Mucosa of gallbladder (tissue), 1 donor: ENCODE measurements at regions not wholly inside any gene's neighbourhood (a gene's known extent, or its start where the extent isn't known, plus 50 kb on each side); places are given as distances from the start of the nearest gene placed in this dataset.

Source experiments
- DNase-seq: peaks from one replicate; pipeline ENCODE4 v3.0.0-alpha.2; 2020; ENCODE audit warnings: low spot score
- donor health status: DM: no; HTN: no; CAD: no.

DNA sequence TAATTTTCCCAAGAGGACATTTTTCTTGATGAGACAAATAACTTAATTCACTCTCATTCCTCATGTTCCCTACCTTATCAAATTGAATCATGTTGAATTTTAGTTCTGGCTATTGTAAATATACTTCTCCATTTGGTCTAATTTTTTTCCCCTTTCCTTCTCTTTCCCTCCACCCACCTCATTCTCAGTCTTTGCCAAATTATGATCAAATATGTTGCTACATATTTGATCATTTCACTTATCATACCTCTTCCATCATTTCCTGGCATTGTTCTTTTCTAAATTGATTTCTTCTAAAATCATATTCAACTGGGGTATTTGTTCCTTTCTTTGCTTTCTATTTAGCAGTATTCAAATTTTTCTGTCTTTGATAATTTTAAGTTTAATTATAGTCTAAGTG is 52.3 kb downstream of the HDGFL1 start:
- DNase-seq: no peak

GRCh38 chr6:22622351-22622750 is 53.0 kb downstream of the HDGFL1 start:
- DNase-seq: no peak

- no peak for DNase-seq
These were observed 53.4 kb downstream of the HDGFL1 start for GRCh38 chr6:22622813-22623212.

DNA sequence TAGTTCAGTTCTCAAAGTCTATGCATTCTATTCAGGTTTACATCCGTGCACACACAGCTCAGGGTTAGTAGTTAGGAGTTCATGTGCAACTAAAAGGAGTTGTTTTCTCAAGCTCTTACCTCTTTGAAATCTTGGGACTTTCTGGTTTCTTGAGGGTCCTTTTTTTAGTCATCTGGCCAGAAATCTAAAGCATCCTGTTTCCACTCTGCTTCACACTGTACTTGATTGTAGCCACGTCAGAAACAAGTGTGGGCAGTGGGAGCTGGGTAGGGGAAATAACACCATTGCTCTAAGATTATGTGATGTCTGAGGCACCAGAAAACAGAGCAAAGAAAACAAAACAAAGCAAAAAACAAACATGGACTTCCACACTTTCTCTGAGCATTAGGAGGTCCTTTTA is 58.3 kb downstream of the HDGFL1 start:
- no peak for DNase-seq

DNA sequence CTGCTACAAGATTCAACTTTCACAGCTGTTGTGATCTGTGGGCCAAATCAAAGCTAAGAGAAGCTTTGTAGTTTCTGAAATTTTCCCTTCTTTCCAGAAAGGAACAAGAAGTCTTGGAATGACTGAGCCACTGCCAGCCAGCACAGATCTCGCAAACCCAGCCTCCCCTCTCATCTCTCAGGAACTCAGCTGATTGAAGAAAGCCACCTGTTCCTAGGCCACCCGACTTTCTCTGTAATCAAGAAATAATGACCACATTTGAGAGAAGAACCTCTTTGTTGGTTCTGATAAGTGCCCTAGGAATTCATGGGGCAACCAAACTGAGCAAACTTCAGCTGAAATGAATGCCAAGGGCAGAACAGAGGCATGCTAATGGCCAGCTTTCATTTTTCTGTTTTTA is 61.7 kb downstream of the HDGFL1 start:
- no peak for DNase-seq

DNA sequence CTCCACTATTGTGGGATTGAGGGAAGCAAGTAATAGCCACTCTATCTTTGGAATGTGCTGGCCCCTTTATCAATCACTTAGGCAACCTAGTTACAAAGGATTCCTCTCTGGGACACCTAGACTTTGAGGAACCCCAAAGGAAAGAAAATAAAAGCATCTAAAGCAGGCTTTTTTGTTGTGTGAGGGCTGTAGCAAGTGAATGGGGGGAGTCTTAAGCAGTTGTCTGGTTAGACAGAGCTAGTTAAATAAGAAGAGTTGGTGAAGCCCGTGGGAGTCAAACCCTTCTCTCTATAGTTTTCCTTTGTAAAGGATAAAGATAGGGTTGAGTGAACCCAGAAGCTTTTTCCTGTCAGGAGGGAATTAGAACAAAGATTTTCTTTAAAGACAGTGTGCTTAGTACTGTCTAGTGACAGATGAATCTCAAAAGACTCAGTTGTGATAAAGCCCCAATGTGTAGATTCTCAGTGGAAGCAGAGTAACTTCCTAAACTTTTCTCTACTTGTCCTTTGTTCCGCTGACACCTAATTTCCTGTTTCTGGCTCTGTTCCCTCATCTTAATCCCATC is 63.3 kb downstream of the HDGFL1 start:
- no peak for DNase-seq

GRCh38 chr6:22636452-22636851 is 67.1 kb downstream of the HDGFL1 start:
- DNase-seq: no peak

GRCh38 chr6:22637782-22638181 is 68.4 kb downstream of the HDGFL1 start:
- no peak for DNase-seq

DNA sequence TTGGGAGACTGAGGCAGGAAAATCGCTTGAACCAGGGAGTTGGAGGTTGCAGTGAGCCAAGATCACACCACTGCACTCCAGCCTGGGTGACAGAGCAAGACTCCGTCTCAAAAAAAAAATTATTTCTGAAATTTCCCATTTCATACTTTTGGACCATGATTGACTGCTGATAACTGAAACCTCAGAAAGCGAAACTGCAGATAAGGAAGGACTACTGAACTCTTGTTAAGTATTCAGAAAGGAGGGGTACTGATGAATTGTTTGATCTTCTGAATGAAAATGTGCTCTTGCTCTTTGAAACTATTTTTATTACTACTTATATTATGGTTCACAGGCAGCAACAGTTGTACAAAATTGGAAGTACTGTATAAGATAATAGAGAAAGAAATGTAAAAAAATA is 69.0 kb downstream of the HDGFL1 start:
- DNase-seq: no peak

DNA sequence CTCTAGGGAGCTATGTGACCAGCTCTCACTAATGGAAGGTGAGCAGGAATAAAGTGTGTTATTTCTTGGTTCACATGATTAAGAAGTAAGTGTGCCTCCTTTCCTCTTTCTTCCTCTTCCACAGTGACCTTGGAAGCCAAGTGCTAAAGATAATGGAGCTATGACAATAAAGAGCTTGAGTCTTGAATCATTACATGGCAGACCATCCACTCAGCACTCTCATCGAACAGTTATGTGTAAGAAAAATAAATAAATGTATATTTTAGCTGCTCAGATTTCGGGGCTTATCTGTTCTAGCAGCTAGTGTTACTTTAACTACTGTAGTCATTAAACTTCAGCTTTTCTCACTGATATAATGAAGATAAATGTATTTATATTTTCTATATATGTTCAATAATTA is 72.9 kb downstream of the HDGFL1 start:
- no peak for DNase-seq

DNA sequence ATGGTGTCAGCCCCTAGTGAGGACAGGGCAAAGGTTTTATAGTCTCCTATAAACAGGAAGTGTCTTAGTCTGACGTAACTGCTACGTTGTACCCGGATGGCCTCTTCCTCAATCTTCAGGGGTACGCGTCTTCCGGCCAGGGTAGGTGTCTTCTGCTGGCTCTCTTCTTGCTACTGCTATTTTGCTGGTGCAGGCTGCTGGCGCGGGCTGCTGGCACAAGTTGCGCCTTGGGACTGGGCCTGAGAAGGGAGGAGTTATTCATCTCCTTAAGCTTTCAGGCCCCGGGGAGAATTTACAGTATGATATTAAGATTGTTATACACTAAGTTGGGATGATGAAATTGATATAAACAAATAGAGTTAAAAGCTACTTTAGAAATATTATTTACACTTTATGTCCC is 74.4 kb downstream of the HDGFL1 start:
- no peak for DNase-seq

- DNase-seq: no peak
These were observed 78.4 kb downstream of the HDGFL1 start for GRCh38 chr6:22647719-22648118.

GRCh38 chr6:22651731-22652130 is 82.4 kb downstream of the HDGFL1 start:
- DNase-seq: no peak

DNA sequence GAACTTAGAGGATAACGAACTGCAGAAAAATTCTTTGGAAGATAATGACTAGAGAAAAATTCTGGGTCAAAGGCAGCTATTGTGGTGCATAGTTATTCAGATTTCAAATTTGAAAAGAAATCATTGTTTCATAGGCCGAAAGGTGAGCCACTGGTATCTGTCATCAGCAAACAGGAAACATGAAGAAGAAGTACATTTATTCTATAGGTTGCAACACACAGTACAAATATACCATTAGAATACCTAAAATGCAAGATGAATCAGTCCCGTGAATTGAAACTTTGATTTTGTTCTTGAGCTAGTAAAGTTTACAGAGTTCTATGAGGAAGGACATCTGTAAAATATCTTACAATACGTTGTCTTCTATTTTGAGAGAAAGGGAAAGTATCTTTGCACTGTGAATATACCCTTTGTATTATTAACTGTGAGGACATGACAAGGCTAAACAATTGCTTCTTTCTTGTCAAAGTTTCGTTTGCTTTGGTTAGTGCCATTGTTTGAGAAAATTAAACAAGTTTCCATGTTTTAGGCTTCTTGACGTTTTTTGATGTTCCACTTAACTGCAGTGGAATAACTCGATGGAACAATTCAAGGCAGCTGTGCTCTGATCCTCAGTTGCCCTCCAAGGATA is 84.7 kb downstream of the HDGFL1 start:
- DNase-seq: no peak

GRCh38 chr6:22656706-22657351 is 87.5 kb downstream of the HDGFL1 start:
- no peak for DNase-seq

DNA sequence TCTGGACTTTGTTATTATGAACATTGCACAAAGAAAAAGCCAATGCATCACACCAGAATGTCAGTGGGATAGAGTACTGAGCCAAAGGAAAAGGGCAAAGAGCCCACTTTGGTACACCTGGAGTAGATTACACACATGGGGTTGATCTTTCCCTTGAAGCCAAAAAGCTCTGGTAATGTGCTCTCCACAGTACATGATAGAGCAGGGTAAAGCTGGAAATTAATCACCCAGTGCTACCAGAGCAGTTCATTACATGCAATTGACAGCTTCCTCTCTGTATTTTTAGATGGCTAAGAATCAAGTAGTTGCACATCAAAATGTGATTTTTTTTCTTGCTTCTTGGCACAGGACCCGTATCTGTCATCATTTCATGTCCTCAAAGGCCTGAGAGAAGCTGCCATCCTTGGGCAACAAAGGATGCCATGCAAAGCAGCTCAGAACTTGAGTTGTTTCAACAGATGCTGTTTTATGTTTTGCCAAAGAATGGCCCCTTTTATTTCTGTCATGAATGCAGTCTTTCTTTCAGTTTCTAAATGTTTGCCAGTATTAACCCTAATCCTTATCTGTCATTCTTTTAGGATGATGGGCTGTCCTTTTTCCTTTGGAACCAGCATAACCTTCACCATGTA is 88.1 kb downstream of the HDGFL1 start:
- DNase-seq: no peak

DNA sequence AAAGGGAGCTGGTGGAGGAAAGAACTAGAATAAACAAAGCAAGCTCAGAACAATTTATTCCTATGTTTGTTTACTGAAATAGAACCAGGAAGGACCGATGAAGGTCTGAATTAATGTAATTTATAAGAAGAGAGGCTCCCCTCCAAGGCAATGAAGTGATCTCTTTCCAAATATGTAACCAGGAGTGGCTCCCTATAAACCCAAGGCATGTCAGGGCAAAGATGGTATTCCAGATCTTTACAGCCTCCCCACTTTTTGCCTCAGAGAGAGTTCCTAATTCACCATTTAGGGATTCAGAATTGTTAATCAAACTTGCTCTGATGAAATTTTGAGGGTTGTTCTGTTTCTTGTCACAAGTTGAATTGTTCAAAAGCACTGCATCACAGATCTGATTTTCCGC is 88.8 kb downstream of the HDGFL1 start:
- no peak for DNase-seq

DNA sequence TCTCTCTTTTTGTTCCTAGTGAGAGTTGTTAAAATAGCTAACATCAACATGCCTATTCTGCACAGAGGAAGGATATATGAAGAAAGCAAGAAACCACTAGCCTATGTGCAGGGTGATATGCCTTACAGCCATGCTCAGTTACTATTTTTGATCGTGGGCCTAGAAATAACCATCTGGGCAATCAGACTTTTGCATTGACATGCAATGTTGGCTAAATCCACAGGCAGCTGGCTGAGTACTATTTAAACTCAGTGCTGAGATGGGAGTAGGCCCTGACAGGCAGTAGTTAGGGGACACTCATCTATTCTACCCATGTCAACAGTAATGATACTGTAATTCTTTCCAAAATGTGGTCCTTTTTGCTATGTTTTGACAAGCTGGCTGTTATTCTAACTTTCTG is 89.6 kb downstream of the HDGFL1 start:
- DNase-seq: no peak

DNA sequence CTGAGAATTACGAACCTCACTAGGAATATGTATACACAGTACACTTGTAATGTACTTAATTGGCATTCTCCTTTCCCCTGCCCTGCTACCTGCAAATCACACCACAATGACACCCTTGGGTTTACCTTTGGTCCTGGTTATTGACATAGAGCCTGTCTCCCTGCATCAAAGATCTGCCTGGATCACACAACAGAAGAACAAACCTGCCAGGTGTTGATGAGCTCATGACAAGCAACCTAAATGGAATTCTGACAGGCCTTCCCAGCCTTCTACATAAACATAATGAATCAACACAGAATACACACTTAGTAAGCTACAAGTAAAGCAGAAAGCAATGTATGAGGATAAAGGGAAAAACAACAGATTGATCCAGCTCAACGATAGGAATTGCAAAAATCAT is 95.6 kb downstream of the HDGFL1 start:
- no peak for DNase-seq

DNA sequence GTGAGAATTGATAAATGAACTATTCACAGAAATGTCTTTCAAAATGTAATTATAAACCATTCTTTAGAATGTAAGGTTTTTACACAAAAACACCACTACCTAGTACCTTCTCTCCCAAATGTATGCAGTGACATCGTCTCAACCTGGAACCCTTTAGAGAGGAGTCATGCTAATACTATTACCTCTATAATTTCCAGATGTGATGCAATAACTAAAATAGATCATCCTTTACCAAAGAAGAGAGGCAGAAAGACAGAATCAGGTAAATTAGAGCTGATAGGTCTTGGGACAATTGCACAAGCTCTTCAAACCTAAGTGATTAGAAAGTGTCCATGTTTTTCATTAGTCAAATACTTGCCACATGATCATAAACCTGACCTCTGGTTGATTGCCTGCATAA is 96.7 kb downstream of the HDGFL1 start:
- no peak for DNase-seq

DNA sequence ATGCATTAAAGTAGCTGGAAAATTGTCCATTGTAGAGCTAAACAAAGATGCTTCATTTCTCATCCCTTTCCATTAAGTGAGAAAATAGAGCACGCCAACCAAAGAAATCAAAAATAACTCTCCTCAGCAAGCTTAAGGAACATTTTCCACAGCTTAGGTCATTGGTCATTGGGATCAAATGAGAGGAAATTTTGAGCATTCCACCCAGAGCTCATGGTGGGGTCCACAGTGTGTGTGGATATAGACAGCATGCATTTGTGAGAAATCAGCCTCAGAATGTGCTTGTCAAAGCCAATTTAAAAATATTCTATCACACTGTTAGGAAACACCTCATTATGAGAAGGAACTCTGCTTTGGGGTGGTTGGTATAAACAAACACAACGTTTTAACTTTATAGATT is 97.2 kb downstream of the HDGFL1 start:
- DNase-seq: no peak

DNA sequence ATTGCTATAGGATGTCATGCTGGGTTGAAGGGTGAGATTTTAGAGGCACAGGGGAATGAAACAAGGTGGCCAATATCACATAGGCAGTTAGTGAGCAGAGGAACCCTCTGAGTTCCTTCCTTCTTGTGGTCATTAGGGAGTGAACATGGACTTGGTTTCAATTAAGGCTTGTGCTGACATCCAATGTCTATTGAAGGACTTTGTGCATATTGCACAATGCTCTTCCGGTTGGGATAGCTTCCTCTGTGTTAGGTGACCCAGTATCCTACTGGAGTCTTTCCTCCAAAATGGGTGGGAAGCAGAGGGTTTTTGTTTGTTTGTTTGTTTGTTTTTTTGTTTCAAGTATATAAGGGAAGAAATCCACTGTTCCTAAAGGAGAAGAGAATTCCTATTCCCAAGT is 98.5 kb downstream of the HDGFL1 start:
- no peak for DNase-seq

DNA sequence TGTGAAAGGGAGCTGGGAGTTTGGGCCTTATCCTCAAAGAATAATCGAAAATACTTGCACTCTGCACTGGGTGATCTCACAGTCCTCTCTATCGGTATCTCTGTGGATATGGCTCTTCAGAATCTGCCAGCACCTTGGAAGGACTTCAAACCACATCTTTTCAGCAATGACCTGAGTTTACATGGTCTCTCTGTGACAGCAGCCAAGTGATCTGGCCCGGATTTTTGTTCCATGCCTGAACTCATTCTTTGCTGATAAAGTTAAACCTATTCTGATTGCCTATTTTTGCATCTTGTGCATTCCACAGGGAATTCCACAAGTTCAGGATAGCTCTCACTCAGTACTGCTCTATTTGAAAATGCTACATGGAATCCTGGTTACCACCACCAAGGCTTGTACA is 98.9 kb downstream of the HDGFL1 start:
- DNase-seq: no peak
